GM12874 (cell line): ENCODE measurements at regions not wholly inside any gene's neighbourhood (a gene's known extent, or its start where the extent isn't known, plus 50 kb on each side); places are given as distances from the start of the nearest gene placed in this dataset.

Experiments
- CTCF ChIP-seq: IDR thresholded peaks from 2 replicates; pipeline ENCODE4 v1.5.1; 2011; ENCODE audit warnings: low read depth, mild to moderate bottlenecking, control low read depth, low read length, moderate library complexity; ENCODE audit not compliant: insufficient read depth

DNA sequence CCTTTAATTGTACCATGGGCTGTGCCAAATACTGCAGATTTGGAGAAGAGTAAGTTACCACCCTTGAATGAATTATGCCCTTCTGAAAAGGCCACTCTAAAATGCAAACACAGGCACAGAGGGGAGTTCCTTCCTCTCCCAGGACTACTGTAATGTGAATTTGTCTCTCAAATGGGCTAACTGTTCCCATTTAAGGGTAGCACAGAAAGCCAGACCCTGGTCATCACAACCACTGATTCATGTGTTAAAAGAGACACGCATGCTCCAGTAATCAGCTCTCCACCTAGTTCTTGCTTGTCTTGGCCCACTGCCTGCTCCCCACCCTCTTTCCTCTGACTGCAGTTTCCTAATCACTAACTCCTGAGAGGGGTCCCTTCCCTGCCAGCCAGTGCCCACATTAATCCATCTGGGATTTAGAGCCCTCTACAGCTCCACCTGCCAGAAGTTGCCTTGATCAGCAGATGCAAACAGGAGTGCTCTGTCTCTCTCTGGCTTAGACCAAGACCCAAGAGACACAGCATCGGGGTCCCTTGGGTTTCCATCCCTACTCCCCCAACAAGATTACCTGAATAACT, 382.4 kb downstream of the TMEM167A start:
- TF ChIP-seq CTCF: no peak

GRCh38 chr5:82692826-82693225, 384.4 kb downstream of the TMEM167A start:
- TF ChIP-seq CTCF: no peak

DNA sequence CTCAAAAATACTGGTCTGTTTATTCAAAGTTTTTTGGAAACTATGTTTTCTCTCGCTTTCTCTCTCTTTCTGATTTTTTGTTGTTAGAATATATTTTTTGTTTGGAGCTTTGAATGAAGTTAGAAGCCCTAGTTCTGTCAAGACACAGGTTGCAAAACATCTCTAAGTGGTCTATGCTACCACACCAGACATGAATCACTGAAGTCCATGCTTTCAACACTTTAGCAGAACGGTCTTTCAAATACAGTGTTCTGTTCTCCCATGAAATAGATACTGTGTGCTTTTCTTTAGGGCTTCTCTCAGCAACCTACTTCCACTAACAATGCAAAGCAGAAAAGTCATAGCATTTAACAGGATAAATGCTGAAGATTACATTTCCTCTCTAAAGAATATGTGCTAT, 392.5 kb downstream of the TMEM167A start:
- no peak for TF ChIP-seq CTCF

- no peak for TF ChIP-seq CTCF
Measured at GRCh38 chr5:82684165-82684564, 393.0 kb downstream of the TMEM167A start.

- TF ChIP-seq CTCF: no peak
Measured at GRCh38 chr5:82679660-82680059, 397.5 kb downstream of the TMEM167A start.

DNA sequence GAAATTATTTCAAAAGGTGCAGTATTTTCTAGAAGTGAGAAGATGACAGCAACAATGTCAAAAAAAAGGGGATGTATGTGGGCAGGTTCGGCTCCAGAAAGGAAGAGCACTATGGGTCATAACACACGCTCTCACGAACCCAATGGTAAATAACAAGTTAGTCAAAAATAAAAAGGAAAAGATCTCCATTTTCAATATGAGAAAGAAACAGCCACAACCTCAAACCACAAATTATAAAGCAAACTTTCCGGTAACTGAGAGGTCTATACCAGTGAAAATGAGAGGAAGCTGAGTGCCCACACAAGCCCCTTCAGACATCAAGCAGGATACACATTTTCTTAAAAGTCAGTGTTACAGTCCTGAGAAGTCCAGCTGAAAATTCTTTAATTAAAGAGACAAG, 398.5 kb upstream of the RPS23 start:
- no peak for TF ChIP-seq CTCF

DNA sequence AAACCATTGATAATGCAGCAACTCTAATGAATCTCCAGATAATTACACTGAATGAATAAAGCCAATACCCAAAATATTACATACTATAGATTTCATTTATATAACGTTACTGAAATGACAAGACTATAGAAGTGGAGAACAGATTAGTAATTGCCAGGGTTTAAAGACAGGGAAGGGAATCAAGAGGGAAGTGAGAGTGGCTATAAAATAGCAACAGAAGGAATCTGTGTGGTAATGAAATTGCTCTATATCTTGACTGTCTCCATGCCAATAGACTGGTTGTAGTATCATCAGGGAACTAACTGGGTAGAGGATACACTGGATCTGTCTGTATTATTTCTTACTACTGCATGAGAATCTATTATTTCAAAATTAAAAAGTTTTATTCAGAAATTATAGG, 396.5 kb upstream of the RPS23 start:
- TF ChIP-seq CTCF: no peak
